ENCODE measurements at regions not wholly inside any gene's neighbourhood (a gene's known extent, or its start where the extent isn't known, plus 50 kb on each side); places are given as distances from the start of the nearest gene placed in this dataset.

DNA sequence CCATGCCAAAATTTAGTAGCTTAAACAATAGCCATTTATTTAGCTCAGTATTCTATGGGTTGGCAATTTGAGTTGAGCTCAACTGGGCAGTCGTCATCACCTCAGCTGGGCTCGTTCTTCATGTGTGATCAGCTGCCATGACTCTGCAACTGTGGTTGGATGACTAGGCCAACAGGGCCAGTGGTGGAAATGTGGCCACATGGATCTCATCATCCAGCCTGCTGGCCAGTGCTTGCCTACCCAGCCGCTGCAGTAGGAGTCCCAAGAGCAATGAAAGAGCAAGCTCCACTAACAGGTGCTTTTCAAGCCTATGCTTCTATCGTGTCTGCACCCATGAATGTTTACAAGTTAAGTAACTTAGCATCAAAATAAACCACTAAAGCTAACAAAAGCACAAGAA, 158.0 kb downstream of the ATPSCKMT start:
- no peaks in the 10 kb centered on the region for H3K27me3 Mint-ChIP-seq (ENCODE audit: low read depth)
- H3K27ac Mint-ChIP-seq: no peak overlapping the region
- no peak overlapping the region for H3K4me3 Mint-ChIP-seq
- H3K4me1 Mint-ChIP-seq (ENCODE audit: low read depth): no peaks in the 10 kb centered on the region
- ATAC-seq (replicated peaks in 1 of 2) (no peak), DNase-seq (no peak)
- H3K36me3 Mint-ChIP-seq (ENCODE audit: insufficient read depth in 2 of 2): peaks cover 0 to 3% of the 10 kb centered on the region in 2 donors
- peaks cover 11 to 18% of the 10 kb centered on the region in 2 donors for H3K9me3 Mint-ChIP-seq

DNA sequence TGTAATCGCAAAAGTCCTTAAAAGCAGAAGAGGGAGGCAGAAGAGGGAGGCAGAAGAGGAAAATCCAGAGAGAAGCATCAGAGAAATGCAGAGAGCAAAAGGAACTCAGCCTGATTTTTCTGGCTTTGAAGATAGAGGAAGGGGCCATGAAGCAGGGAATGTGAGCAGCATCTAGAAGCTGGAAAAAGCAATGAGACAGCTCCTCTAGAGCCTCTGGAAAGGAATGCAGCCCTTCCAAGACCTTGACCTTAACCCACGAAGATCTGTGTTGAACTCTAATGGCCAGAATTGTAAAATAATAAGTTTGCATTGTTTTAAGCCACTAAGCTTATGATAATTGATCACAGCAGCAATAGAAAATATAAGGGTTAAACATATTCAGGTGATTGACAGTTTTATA, 159.6 kb downstream of the ATPSCKMT start:
- Mint-ChIP-seq H3K27me3 (ENCODE audit: low read depth) (no peaks in the 10 kb centered on the region), H3K9me3 (peaks cover 7 to 15% of the 10 kb centered on the region in 2 donors), H3K4me3 (no peak overlapping the region), H3K36me3 (ENCODE audit: insufficient read depth in 2 of 2) (peaks cover 0 to 3% of the 10 kb centered on the region in 2 donors), H3K4me1 (ENCODE audit: low read depth) (no peaks in the 10 kb centered on the region), H3K27ac (no peak overlapping the region)
- no peak for ATAC-seq (replicated peaks in 1 of 2)
- no peak for DNase-seq

DNA sequence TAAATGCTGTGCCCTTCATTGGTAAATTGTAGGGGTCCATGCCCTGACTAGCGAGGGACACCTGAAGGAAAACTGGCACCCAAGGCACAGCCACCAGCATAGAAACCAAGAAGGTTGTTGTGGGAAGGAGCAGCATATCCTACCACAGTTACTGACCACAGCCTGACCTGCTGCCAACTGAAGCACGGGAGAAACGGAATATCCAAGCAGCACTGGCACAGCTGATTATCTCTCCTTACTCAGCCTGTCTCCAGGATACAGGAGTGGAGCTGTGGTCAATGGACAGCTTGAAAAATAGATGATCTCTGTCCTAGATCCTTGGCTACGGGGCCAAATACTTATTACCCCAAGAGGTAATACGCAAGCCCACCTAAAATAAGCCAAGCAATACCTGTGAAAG, 164.5 kb downstream of the ATPSCKMT start:
- no peak for ATAC-seq (replicated peaks in 1 of 2)
- Mint-ChIP-seq H3K36me3 (ENCODE audit: insufficient read depth in 2 of 2) (no peaks in the 10 kb centered on the region), H3K27me3 (ENCODE audit: low read depth) (no peaks in the 10 kb centered on the region), H3K9me3 (peaks cover 0 to 3% of the 10 kb centered on the region in 2 donors), H3K4me3 (no peak overlapping the region), H3K4me1 (ENCODE audit: low read depth) (no peaks in the 10 kb centered on the region), H3K27ac (no peak overlapping the region)
- no peak for DNase-seq

DNA sequence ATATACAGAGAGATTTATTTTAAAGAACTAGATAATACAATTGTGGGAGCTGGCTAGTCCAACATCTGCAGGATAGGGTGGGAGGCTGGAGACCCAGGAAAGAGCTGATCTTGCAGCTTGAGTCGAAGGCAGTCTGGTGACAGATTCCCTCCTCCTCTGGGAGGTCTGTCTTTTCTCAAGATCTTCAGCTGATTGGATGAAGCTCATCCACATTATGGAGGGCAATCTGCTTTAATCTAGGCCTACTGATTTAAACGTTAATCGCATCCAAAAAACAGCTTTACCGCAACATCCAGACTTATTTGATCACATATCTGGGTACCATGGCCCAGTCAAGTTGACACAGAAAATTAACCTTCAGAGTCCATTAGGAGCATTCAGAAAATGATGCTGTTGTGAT, 168.1 kb downstream of the ATPSCKMT start:
- Mint-ChIP-seq H3K27me3 (ENCODE audit: low read depth) (no peaks in the 10 kb centered on the region), H3K36me3 (ENCODE audit: insufficient read depth in 2 of 2) (no peaks in the 10 kb centered on the region), H3K9me3 (no peaks in the 10 kb centered on the region), H3K27ac (no peak overlapping the region), H3K4me1 (ENCODE audit: low read depth) (no peaks in the 10 kb centered on the region), H3K4me3 (no peak overlapping the region)
- DNase-seq: no peak
- ATAC-seq (replicated peaks in 1 of 2): no peak

DNA sequence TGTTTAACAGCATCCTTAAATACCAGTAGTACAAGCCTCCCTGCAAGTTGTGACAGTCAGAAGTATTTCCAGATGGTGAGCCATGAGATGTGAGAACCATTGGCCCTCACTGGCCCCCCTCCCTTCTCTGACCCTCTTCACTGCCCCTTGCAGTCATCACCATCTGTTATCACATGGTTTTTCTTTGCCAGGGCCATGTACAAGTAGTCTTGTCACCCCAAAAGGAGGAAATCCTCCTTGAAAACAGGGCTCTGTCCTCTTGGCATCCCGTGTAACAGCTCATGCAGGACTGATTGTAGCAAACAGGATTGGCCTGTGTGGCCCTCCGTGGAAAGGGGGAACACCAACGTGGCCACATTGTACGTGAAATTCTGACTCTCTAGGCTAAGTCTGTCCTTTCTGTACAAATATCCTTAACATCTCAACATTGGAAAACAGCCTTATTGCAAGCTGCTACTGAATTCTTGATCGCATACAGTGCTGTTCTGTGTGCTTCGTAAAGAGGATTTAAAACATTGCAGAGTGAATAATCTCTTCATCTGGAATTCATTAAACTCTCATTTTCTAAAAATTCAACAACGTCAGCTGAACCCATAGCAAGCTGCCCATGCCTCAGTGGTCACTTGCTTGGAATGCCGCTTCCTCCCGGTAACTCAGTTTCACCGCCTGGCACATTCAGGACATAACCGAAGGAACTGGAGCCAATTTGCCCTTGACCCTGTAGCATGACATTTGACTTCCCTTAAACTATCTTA, 171.7 kb downstream of the ATPSCKMT start:
- no peaks in the 10 kb centered on the region for H3K9me3 Mint-ChIP-seq
- H3K4me1 Mint-ChIP-seq (ENCODE audit: low read depth): no peaks in the 10 kb centered on the region
- no peak overlapping the region for H3K27ac Mint-ChIP-seq
- H3K27me3 Mint-ChIP-seq (ENCODE audit: low read depth): no peaks in the 10 kb centered on the region
- no peaks in the 10 kb centered on the region for H3K36me3 Mint-ChIP-seq (ENCODE audit: insufficient read depth in 2 of 2)
- DNase-seq (no peak), ATAC-seq (replicated peaks in 1 of 2) (no peak)
- H3K4me3 Mint-ChIP-seq: no peak overlapping the region

DNA sequence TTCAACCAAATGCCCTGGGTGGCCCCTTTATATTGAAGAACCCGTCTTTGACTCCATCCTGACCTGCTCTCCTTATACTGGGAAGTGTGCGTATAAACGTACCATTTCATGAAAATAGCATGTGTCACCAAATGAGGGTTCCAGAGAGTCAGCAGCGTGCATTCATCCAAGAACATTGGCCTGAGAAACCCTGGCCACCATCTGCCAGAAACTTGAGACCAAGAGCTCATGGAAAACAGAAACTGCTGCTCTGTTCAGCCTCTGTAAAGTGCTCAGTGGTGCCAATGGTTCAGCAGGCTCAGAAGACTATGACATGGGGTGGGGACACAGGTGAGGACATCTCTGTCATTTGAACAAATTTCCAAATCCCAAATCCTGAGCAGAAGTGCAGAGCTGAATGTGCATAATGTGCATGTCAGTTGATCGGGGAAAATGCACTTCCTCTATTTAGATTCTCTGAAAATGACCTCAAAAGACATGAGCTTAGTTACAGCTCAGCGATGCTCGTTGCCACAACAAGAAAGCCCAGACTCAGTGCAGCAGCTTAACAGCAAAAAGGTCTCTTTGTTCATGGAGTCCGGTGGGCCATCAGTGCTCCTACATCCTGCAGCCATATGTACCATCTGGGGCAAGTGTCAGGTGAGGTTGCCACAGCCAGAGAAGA, 176.1 kb downstream of the ATPSCKMT start:
- Mint-ChIP-seq H3K9me3 (no peaks in the 10 kb centered on the region), H3K27ac (no peak overlapping the region), H3K36me3 (ENCODE audit: insufficient read depth in 2 of 2) (no peaks in the 10 kb centered on the region), H3K4me1 (ENCODE audit: low read depth) (no peaks in the 10 kb centered on the region), H3K27me3 (ENCODE audit: low read depth) (no peaks in the 10 kb centered on the region), H3K4me3 (no peak overlapping the region)
- DNase-seq (no peak), ATAC-seq (replicated peaks in 1 of 2) (no peak)

DNA sequence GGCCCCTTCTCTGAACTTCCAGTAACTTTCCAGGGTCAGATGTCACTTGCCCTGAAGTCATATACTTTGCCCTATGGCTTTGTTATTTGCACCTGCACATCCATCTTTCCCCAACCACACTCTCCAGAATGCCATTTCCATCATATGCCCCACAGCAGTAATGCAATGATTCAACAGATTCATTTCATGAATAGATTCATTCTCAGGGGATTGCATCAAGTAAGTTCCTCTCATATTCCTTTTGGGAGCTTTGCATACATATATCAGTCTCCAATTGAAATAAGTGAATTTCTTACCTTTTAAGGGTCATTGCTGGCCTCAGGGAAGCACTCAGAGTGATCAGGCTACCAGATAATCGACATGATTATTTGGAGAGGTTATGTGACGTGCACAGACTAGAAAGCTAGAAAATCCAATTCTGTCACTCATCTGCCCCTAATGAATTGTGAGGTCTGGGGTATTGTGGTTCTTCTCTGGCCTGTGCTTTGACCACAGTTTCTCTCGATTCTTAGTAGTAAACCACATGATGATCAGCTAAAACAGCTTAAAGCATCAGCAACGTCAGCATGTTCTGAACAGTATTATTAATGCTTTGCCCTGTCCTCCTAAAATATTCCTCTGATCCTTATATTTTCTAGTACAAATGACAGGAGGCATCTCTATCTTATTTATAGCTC, 179.9 kb downstream of the ATPSCKMT start:
- H3K9me3 Mint-ChIP-seq: no peaks in the 10 kb centered on the region
- no peaks in the 10 kb centered on the region for H3K36me3 Mint-ChIP-seq (ENCODE audit: insufficient read depth in 2 of 2)
- no peaks in the 10 kb centered on the region for H3K27me3 Mint-ChIP-seq (ENCODE audit: low read depth)
- no peak overlapping the region for H3K4me3 Mint-ChIP-seq
- no peak for ATAC-seq (replicated peaks in 1 of 2)
- no peak for DNase-seq
- no peak overlapping the region for H3K27ac Mint-ChIP-seq
- H3K4me1 Mint-ChIP-seq (ENCODE audit: low read depth): no peaks in the 10 kb centered on the region

DNA sequence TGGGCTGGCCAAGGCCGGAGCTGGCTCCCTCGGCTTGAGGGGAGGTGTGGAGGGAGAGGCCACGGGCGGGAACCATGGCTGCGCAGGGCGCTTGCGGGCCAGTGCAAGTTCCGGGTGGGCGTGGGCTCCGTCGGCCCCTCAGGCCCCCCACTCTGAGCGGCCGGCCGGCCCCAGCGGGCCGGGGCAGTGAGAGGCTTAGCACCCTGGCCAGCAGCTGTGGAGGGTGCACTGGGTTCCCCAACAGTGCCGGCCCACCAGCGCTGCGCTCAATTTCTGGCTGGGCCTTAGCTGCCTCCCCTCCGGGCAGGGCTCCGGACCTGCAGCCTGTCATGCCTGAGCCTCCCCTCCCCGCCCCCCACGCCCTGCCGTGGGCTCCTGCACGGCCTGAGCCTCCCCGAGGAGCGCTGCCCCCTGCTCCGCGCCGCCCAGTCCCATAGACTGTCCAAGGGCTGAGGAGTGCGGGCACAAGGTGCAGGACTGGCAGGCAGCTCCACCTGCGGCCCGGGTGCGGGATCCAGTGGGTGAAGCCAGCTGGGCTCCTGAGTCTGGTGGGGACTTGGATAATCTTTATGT, 184.2 kb downstream of the ATPSCKMT start:
- Mint-ChIP-seq H3K4me1 (ENCODE audit: low read depth) (no peaks in the 10 kb centered on the region), H3K9me3 (no peaks in the 10 kb centered on the region), H3K4me3 (no peak overlapping the region), H3K27me3 (ENCODE audit: low read depth) (no peaks in the 10 kb centered on the region), H3K36me3 (ENCODE audit: insufficient read depth in 2 of 2) (no peaks in the 10 kb centered on the region), H3K27ac (no peak overlapping the region)
- no peak for ATAC-seq (replicated peaks in 1 of 2)
- no peak for DNase-seq

DNA sequence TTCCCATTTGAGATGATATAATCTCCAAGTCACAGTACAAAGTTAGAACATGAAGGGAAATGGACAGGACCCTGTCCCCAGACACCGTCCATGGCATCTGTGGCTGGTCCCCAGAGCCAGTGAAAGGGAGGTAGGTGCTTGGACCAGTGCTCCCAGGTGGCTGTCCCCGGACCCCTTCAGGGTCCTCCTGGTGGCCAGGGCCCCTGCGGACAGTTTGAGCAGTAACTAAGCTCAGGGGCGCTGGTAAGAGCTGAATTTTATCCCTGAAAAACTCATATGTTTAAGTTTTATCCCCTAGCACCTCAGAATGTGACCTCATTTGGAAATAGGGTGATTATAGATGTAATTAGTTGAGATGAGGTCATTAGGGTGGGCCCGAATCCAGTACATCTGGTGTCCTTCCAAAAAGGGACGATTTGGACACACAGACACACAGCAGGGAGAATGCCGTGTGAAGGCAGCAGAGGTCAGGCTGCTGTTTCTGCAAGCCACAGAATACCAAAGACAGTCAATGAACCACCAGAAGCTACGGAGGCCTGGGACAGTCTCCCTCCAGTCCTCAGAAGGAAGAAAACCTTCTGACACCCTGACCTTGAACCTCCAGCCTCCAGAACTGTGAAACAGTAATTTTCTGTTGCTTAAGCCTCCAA, 185.0 kb downstream of the ATPSCKMT start:
- Mint-ChIP-seq H3K4me3 (no peak overlapping the region), H3K9me3 (no peaks in the 10 kb centered on the region), H3K27ac (no peak overlapping the region), H3K36me3 (ENCODE audit: insufficient read depth in 2 of 2) (no peaks in the 10 kb centered on the region), H3K4me1 (ENCODE audit: low read depth) (no peaks in the 10 kb centered on the region), H3K27me3 (ENCODE audit: low read depth) (no peaks in the 10 kb centered on the region)
- DNase-seq (no peak), ATAC-seq (replicated peaks in 1 of 2) (no peak)

DNA sequence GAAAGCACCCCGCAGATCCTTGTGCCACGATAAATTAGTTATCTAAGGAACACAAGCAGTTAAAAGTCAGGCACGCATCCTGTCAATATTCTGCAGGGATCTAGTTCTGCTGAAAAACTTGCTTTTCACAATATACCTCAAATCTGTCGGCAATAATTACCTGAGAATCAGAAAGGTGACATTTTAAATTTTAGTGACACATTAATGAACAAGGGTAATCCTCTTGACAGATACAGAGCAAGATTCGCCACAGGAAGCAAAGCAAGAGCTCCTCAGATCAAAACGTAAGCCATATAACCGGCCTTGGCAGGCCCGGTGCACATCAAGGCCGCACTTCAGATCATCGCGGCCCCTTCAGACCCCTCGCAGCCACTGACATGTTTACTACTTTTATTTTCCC, 185.7 kb downstream of the ATPSCKMT start:
- no peaks in the 10 kb centered on the region for H3K36me3 Mint-ChIP-seq (ENCODE audit: insufficient read depth in 2 of 2)
- H3K4me3 Mint-ChIP-seq: no peak overlapping the region
- no peaks in the 10 kb centered on the region for H3K27me3 Mint-ChIP-seq (ENCODE audit: low read depth)
- no peaks in the 10 kb centered on the region for H3K9me3 Mint-ChIP-seq
- ATAC-seq (replicated peaks in 1 of 2) (no peak), DNase-seq (no peak)
- no peak overlapping the region for H3K27ac Mint-ChIP-seq
- no peaks in the 10 kb centered on the region for H3K4me1 Mint-ChIP-seq (ENCODE audit: low read depth)

DNA sequence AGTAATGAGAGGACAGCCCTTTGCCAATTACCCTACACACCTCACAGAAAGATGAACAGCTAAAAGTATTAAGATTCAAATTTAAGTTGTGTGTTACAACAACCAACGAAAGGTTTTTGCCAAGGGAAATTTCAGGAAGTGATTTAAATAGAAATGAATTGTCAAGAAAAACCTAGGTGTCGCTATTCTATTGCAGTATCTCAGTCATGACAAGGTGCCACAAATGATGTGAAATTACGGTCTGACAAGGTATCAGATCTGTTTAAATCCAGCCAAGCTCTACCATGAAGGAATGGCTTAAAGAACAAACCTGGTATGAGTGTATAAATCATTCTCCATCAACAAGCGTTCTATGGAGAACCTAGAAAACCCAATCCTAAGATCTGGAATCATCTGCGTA, 189.7 kb downstream of the ATPSCKMT start:
- Mint-ChIP-seq H3K36me3 (ENCODE audit: insufficient read depth in 2 of 2) (no peaks in the 10 kb centered on the region), H3K27ac (no peak overlapping the region), H3K4me3 (no peak overlapping the region), H3K4me1 (ENCODE audit: low read depth) (no peaks in the 10 kb centered on the region), H3K27me3 (ENCODE audit: low read depth) (no peaks in the 10 kb centered on the region), H3K9me3 (peaks cover 1 to 5% of the 10 kb centered on the region in 2 donors)
- DNase-seq (no peak), ATAC-seq (replicated peaks in 1 of 2) (no peak)

DNA sequence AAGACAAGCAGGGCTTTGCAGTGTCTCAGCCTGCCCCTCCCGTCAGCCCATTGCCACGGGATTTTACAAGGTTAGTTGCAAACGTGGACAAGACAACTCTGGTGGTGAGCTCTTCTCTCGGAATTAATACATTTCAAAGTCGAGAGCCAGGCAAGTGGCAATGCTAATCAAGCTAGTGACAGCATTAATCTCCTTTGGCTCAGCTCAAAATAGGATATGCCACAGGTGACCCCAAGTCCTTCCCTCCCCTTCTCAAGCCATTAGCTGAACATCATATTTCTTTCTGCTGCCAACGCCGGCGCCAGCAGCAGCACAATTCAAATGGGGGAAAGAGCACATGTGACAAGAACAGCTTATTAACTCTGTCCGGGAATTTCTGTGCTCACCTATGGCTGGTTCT, 190.1 kb downstream of the ATPSCKMT start:
- H3K4me3 Mint-ChIP-seq: no peak overlapping the region
- no peak for ATAC-seq (replicated peaks in 1 of 2)

DNA sequence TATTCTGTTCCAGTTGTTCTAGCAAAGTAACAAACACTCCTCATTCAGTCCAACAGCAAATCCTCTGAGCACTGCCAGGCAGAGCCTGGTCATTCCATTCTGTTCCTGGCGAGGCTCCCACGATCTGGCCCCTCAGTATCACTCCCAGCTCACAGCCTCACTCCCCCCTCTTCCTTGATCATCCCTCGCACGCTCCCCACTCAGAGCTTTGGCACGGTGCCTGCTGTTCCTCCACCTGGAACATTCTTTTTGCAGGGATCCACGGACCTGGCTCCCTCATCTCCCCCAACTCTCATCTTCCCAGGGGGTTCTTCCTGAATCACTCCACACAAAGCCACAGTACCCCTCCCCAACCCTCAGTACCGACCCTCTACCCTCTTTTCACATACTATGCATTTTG, 192.3 kb downstream of the ATPSCKMT start:
- Mint-ChIP-seq H3K36me3 (ENCODE audit: insufficient read depth in 2 of 2) (peaks cover 3 to 4% of the 10 kb centered on the region in 2 donors), H3K4me1 (ENCODE audit: low read depth) (no peaks in the 10 kb centered on the region)
- ATAC-seq (replicated peaks in 1 of 2): no peak

More for the DNA sequence above, 190.1 kb downstream of the ATPSCKMT start:
- Mint-ChIP-seq H3K27me3 (ENCODE audit: low read depth) (no peaks in the 10 kb centered on the region), H3K27ac (no peak overlapping the region), H3K4me1 (ENCODE audit: low read depth) (no peaks in the 10 kb centered on the region), H3K36me3 (ENCODE audit: insufficient read depth in 2 of 2) (no peaks in the 10 kb centered on the region), H3K9me3 (peaks cover 1 to 5% of the 10 kb centered on the region in 2 donors)
- no peak for DNase-seq

More for the DNA sequence above, 192.3 kb downstream of the ATPSCKMT start:
- peaks cover 10% of the 10 kb centered on the region in 2 donors for H3K9me3 Mint-ChIP-seq
- DNase-seq: no peak
- no peaks in the 10 kb centered on the region for H3K27me3 Mint-ChIP-seq (ENCODE audit: low read depth)
- no peak overlapping the region for H3K27ac Mint-ChIP-seq
- no peak overlapping the region for H3K4me3 Mint-ChIP-seq

All from activated T-cell treated with anti-CD3 and anti-CD28 coated beads, Interleukin-2, amount 50 U/mL, for 72 hours (primary cell).